H1 (cell line): ENCODE measurements at regions not wholly inside any gene's neighbourhood (a gene's known extent, or its start where the extent isn't known, plus 50 kb on each side); places are given as distances from the start of the nearest gene placed in this dataset.

ENCODE experiments used
- CTCF ChIP-seq, 3 experiments: IDR thresholded peaks; 1 replicate in 2 of 3; 2 replicates in 1 of 3; pipeline versions ENCODE4 v1.5.1 to v1.6.1; 2011; ENCODE audit warnings: low read length in 3 of 3, mild to moderate bottlenecking in 3 of 3, inconsistent platforms in 2 of 3, low read depth in 1 of 3, moderate library complexity in 1 of 3; ENCODE audit not compliant: insufficient read depth in 1 of 3; ENCODE audit errors: control extremely low read depth in 1 of 3
- FOSL1 ChIP-seq: IDR thresholded peaks from 2 replicates; pipeline ENCODE4 v1.6.1; 2011; ENCODE audit warnings: mild to moderate bottlenecking, low read depth, low read length, moderate library complexity; ENCODE audit not compliant: insufficient read depth
- JUND ChIP-seq: IDR thresholded peaks from 2 replicates; pipeline ENCODE4 v1.6.1; 2011; ENCODE audit warnings: mild to moderate bottlenecking, improper control_type of control experiment, low read length
- KDM4A ChIP-seq: IDR thresholded peaks from one replicate; pipeline ENCODE4 v1.7.1; 2012; ENCODE audit warnings: low read depth, mild to moderate bottlenecking, moderate library complexity, low read length, inconsistent platforms; ENCODE audit not compliant: severe bottlenecking
- POLR2AphosphoS5 ChIP-seq: IDR thresholded peaks from 2 replicates; pipeline ENCODE4 v1.6.1; 2011; ENCODE audit warnings: low read depth, low read length
- SIN3A ChIP-seq, 2 experiments: IDR thresholded peaks in 1 of 2; conservative IDR thresholded peaks in 1 of 2; 2 replicates each; pipeline ENCODE4 v1.6.1; 2011 to 2012; ENCODE audit warnings: low read length in 2 of 2, improper control_type of control experiment in 1 of 2, low read depth in 1 of 2, mild to moderate bottlenecking in 1 of 2
- SRF ChIP-seq: IDR thresholded peaks from 2 replicates; pipeline ENCODE4 v1.6.1; 2011; ENCODE audit warnings: mild to moderate bottlenecking, low read depth, low read length, moderate library complexity
- TAF1 ChIP-seq: IDR thresholded peaks from 2 replicates; pipeline ENCODE4 v1.6.1; 2011; ENCODE audit warnings: mild to moderate bottlenecking, low read depth, low read length
- TF ChIP-seq, protein P1 (sequence below): fragments of 300-600 bp; sonication (generic); IDR thresholded peaks from 2 replicates; pipeline ENCODE4 v1.7.1; 2012; ENCODE audit warnings: low read length, moderate library complexity, mild to moderate bottlenecking, inconsistent platforms; ENCODE audit not compliant: insufficient replicate concordance

DNA sequence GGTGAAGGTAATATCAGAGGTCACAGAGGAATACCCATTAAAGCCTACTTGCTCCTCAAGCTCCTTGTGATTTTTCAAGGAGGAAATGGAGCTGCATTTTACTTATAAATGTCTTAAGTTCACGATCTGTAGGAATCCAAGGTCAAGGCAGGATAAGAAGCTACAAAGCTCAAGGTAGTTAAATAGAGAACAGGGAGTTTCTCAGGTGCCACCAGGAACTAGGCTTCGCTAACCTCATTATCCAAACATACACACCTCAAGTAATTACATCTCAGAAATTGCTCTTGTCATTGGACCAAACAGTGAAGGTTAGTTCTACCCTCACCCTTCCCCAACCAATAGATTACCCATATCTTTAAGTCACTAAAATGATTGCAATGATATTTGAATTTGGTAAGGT lies 317.4 kb upstream of the HNRNPA3 start (continued):
- TF ChIP-seq, protein P1, sequence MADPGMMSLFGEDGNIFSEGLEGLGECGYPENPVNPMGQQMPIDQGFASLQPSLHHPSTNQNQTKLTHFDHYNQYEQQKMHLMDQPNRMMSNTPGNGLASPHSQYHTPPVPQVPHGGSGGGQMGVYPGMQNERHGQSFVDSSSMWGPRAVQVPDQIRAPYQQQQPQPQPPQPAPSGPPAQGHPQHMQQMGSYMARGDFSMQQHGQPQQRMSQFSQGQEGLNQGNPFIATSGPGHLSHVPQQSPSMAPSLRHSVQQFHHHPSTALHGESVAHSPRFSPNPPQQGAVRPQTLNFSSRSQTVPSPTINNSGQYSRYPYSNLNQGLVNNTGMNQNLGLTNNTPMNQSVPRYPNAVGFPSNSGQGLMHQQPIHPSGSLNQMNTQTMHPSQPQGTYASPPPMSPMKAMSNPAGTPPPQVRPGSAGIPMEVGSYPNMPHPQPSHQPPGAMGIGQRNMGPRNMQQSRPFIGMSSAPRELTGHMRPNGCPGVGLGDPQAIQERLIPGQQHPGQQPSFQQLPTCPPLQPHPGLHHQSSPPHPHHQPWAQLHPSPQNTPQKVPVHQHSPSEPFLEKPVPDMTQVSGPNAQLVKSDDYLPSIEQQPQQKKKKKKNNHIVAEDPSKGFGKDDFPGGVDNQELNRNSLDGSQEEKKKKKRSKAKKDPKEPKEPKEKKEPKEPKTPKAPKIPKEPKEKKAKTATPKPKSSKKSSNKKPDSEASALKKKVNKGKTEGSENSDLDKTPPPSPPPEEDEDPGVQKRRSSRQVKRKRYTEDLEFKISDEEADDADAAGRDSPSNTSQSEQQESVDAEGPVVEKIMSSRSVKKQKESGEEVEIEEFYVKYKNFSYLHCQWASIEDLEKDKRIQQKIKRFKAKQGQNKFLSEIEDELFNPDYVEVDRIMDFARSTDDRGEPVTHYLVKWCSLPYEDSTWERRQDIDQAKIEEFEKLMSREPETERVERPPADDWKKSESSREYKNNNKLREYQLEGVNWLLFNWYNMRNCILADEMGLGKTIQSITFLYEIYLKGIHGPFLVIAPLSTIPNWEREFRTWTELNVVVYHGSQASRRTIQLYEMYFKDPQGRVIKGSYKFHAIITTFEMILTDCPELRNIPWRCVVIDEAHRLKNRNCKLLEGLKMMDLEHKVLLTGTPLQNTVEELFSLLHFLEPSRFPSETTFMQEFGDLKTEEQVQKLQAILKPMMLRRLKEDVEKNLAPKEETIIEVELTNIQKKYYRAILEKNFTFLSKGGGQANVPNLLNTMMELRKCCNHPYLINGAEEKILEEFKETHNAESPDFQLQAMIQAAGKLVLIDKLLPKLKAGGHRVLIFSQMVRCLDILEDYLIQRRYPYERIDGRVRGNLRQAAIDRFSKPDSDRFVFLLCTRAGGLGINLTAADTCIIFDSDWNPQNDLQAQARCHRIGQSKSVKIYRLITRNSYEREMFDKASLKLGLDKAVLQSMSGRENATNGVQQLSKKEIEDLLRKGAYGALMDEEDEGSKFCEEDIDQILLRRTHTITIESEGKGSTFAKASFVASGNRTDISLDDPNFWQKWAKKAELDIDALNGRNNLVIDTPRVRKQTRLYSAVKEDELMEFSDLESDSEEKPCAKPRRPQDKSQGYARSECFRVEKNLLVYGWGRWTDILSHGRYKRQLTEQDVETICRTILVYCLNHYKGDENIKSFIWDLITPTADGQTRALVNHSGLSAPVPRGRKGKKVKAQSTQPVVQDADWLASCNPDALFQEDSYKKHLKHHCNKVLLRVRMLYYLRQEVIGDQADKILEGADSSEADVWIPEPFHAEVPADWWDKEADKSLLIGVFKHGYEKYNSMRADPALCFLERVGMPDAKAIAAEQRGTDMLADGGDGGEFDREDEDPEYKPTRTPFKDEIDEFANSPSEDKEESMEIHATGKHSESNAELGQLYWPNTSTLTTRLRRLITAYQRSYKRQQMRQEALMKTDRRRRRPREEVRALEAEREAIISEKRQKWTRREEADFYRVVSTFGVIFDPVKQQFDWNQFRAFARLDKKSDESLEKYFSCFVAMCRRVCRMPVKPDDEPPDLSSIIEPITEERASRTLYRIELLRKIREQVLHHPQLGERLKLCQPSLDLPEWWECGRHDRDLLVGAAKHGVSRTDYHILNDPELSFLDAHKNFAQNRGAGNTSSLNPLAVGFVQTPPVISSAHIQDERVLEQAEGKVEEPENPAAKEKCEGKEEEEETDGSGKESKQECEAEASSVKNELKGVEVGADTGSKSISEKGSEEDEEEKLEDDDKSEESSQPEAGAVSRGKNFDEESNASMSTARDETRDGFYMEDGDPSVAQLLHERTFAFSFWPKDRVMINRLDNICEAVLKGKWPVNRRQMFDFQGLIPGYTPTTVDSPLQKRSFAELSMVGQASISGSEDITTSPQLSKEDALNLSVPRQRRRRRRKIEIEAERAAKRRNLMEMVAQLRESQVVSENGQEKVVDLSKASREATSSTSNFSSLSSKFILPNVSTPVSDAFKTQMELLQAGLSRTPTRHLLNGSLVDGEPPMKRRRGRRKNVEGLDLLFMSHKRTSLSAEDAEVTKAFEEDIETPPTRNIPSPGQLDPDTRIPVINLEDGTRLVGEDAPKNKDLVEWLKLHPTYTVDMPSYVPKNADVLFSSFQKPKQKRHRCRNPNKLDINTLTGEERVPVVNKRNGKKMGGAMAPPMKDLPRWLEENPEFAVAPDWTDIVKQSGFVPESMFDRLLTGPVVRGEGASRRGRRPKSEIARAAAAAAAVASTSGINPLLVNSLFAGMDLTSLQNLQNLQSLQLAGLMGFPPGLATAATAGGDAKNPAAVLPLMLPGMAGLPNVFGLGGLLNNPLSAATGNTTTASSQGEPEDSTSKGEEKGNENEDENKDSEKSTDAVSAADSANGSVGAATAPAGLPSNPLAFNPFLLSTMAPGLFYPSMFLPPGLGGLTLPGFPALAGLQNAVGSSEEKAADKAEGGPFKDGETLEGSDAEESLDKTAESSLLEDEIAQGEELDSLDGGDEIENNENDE, result no peak
- no peak for TF ChIP-seq SIN3A (conservative IDR thresholded peaks at IDR 0.05 in 1 of 2, IDR thresholded peaks at IDR 0.05 in 1 of 2; ENCODE audit: low read depth in 1 of 2, low read length in 2 of 2)
- TF ChIP-seq CTCF (IDR thresholded peaks at IDR 0.05; ENCODE audit: control extremely low read depth in 1 of 3, insufficient read depth in 1 of 3, low read depth in 1 of 3, low read length in 3 of 3), result no peak
- no peak for TF ChIP-seq POLR2AphosphoS5
- TF ChIP-seq SRF, result no peak
- TF ChIP-seq TAF1, result no peak
- TF ChIP-seq JUND, result no peak
- no peak for TF ChIP-seq FOSL1
- TF ChIP-seq KDM4A, result no peak
- TF ChIP-seq, all 59 proteins: peak for 0
